ENCODE measurements at regions not wholly inside any gene's neighbourhood (a gene's known extent, or its start where the extent isn't known, plus 50 kb on each side); places are given as distances from the start of the nearest gene placed in this dataset.

DNA sequence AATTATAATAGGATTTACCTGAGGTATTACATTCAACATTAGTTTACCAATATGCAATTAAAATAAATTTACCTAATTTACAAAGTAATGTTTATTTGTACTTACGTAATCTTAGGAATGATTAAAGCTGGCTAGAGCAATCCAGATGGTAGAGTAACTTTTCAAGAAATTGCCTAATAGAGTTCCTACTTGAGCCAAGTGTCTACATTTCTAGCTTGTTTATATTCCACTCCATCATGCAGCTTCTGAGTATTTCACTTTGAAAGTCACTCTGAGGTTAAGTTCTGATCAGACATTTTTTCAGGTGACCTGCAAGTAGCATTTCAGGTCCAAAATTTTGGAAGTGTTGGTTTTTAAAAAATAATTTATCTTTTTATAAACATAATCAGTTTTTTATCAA lies 1080.7 kb downstream of the TRHDE start:
- TF ChIP-seq, protein P1, sequence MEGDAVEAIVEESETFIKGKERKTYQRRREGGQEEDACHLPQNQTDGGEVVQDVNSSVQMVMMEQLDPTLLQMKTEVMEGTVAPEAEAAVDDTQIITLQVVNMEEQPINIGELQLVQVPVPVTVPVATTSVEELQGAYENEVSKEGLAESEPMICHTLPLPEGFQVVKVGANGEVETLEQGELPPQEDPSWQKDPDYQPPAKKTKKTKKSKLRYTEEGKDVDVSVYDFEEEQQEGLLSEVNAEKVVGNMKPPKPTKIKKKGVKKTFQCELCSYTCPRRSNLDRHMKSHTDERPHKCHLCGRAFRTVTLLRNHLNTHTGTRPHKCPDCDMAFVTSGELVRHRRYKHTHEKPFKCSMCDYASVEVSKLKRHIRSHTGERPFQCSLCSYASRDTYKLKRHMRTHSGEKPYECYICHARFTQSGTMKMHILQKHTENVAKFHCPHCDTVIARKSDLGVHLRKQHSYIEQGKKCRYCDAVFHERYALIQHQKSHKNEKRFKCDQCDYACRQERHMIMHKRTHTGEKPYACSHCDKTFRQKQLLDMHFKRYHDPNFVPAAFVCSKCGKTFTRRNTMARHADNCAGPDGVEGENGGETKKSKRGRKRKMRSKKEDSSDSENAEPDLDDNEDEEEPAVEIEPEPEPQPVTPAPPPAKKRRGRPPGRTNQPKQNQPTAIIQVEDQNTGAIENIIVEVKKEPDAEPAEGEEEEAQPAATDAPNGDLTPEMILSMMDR (conservative IDR thresholded peaks at IDR 0.05; ENCODE audit: low read depth, low read length): no peak
- no peak for TF ChIP-seq EZH2 (IDR thresholded peaks at IDR 0.05; ENCODE audit: borderline replicate concordance, low read depth, low read length, poor library complexity, severe bottlenecking)

Measured in A673 (cell line).